TTC549 (cell line): ENCODE measurements at regions not wholly inside any gene's neighbourhood (a gene's known extent, or its start where the extent isn't known, plus 50 kb on each side); places are given as distances from the start of the nearest gene placed in this dataset.
"Not testable (repeated sequence)": the region's sequence is repeated elsewhere in the genome, so short reads cannot be mapped to it uniquely, and the experiment has no call there.

ENCODE experiments used
- FAIRE-seq: peaks from 2 replicates; lab custom pipeline; 2012; peaks lifted over from hg19 to GRCh38; lab: Jason Lieb, UNC

DNA sequence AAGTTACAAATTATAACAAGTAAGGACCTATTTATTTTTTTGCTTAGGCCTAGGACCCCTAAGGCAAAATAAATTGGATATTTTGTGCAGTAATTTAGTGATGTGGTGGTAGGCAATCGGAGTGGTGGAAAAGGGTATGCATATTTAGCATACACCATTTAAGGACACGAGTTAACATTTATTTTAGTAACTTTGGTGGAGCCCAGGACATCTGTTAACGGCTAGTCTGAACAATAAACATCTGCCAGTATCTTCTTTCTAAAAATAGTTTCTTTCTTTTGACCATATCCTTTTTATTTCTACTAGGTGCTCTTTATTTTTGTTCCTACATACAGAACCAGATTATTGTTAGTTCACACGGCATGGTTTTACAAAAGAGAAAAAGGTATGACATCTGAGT, 326.3 kb downstream of the CHL1 start:
- no peak for FAIRE-seq

DNA sequence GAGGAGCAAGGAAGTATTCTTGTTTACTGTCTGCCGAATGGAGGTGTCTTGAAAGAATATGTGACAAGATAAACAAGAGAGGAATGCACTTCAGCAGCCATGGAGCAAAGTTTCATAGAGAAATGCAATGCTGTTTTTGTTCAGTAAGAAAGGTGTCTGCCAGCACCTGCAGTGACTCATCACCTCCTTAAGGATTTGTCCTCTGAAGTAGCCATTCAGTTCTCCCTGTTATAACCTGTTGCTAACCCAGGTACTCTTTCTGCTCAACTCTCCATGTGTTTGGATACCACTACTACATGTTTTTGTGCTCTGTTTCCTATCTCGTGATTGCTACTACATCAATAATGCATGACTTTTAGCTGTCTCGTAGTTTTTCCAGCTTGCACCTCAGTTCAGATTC, 328.9 kb downstream of the CHL1 start:
- FAIRE-seq = no peak

DNA sequence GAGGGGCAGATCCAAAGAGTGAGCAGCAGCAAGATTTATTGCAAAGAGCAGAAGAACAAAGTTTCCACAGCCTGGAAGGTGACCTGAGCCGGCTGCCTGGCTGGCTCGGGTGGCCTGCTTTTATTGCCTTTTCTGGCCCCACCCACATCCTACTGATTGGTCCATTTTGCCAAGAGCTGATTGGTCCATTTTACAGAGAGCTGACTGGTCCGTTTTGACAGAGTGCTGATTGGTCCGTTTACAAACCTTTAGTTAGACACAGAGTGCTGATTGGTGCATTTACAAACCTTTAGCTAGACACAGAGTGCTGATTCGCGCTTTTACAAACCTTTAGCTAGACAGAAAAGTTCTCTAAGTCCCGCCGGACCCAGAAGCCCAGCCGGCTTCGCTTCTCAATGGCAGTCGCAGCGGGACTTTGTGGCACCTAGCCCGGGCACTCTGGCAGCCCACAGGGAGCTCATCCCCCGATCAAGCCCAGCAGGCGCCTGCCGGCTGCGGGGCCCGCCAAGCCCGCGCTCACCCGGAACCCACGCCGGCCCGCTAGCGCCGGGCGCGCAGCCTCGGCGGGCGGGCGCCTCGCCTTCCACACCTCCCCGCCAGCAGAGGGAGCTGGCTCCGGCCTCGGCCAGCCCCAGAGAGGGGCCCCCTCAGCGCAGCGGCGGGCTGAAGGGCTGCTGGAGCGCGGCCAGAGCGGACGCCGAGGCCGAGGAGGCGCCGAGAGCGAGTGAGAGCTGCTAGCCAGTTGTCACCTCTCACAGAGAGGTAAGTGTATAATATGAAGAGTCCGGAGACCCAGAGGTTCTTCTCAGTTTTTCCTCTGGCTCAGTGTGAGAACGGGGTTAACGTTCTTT, 339.2 kb downstream of the CHL1 start:
- no peak for FAIRE-seq

DNA sequence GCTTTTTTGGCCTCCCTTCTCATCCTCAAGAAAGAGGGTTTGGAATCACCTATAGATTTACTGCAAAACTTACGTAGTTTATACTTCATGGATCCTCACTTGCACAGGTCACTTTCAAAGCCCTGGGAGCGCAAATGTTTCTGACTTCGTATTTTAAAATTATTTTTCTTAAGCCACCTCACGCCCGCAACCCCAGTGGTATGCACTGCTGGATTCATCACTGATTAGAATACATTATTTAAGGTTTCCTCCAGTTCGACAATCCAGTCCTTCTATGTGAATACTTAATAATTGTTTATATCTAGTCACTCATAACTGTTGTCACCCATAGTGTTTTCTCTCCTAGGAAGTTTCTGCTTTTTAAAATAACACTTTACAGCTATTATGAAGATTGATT, 339.9 kb downstream of the CHL1 start:
- FAIRE-seq = no peak

DNA sequence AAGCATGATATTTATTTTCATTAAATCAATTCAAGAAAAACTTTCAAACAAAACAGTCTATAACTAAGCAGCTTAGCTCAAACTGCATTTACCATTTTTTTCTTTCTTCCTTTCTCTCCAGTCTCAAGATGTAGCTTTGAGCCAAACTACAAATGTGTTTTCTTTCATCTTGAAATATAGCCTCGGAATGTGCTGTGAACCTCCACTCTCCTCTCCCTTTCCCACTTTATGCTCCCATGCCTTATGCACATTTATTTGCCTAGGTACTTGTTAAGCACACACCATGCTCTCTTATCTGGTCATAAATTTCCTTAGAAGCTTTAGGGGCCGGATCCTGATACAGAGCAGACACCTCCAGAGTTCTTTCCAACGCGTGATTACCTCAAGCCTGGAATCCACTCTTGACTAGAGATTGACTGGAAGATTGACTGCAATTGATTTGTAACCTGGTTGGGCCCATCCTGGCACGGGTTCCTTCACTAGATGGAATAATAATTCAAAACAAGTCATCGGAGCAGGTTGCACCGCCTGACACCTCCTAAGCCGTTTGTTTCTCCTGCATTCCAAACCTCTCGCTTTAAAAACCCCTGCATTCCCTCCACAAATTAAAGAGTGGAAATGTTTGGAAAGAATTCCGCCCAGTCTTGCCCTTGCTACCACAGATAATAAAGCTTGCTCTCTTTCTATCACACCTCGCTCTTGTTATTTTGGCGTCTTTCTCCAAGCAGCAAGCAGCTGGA, 344.7 kb downstream of the CHL1 start:
- FAIRE-seq = no peak

DNA sequence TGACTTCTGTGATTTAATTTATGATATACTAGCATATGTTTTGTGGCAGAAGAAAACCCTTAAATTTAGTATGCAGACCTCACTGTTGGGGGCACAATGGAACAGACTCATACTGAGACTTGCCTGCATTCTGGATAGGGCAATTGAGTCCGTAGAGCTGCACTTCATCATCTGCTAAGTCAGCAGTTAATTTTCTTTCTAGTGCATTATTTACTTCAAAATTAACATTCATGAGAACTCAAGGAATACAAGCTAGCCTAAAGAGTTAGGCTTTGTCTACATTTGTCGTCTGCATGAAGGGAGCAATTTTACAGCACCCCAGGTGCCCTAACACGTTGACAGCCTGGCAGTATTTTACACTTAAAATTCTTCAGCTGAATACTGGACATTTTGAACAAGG, 345.5 kb downstream of the CHL1 start:
- FAIRE-seq = no peak

DNA sequence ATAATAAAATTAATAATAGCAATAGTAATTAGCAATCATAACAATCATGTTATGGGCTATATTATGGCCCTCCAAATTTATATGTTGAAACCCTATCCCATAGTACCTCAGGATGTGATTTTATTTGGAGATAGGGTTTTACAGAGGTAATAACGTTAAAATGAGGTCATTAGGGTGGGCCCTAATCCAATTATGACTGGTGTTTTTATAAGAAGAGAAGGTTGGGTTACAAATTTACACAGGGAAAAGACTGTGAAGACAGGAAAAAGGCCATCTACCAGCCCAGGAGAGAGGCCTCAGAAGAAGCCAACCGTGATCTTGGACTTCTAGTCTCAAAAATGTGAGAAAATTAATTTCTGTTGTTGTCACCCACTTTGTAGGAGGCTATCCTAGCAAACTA, 353.1 kb downstream of the CHL1 start:
- no peak for FAIRE-seq

DNA sequence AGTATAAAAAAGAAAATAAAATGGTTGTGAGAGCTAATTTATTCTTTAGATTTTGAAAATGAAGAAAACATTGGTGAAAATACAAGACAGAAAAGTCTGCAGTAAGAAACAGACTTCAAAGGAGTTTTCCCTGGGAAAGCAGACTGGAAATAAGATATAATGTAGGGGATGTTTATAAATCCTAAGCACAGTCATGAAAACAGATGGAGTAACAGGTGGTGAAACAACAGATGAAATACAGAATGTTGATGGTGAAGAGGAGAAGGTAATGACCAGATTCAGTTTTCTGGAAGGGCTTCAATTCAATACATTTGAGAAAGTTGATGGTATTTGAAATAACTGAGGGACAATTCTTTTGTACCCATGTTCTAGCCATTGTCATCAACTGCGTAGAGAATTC, 353.9 kb downstream of the CHL1 start:
- FAIRE-seq = no peak

DNA sequence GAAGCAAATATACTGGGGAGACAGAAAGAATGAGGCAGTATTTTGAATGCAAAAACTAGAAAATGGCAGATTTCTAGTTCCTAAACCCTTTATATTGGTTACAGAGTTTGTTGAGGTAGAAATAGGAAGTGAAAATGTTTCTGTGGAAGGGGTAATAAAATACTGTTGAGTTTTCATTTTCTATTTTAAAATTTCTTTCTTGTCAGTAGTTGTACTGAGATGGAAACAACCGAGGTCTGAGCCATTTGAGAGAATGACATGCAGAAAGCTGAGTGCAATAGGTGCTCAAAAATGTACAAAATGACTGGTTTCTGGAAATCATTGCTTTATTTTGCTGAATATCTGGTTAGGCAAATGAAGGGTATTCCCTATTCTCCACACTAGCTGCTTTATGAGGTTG, 361.4 kb downstream of the CHL1 start:
- FAIRE-seq = no peak

DNA sequence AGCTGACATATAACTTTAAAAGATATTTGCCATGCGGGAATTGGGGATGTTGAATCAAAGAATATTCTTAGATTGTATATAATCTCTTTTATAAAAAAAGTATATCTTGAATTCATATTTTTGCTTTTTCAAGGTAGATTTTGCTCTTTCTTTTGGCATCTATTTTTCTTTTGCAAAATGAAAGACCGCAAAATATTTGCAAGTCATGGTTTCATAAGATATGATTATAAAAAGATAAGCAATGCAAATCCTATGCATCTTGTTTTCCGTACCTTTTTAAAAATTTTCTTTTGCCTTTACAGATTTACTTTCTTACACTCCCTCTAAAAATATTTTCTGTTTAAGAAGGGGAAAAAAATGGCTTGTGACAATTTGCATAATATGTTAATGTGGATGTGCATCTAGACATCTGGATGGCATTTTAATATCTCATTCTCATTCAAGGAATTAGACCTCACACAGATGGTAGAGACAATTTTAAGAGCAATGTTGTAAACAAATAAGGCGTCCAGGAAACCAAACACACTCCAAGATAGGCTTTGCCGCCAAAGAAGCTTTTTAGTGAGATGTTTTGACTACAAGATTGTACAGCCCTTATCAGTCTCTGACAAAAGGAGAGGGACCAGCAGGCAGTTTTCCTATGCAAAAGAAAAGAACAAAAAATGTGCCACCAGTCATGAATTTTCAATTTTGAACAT, 371.1 kb downstream of the CHL1 start:
- FAIRE-seq = no peak

DNA sequence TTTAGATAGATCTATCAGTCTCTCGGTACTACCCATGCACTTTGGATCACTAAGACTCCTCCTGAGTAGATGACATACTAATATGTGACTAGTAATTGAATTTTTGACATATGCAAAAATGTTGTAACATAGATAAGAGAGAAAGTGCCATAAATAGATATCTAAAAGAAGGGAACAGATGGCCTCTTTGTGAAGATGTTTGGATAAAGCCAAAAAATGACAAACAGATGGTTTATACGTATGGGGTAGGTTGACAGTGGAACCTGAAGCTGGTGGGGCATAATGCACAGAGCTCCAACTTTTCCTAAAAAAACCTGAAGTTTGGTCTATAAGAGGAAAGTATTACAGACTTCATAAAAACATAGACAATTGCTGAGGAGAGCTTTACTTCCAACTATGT, 383.0 kb downstream of the CHL1 start:
- FAIRE-seq = not testable (repeated sequence)

DNA sequence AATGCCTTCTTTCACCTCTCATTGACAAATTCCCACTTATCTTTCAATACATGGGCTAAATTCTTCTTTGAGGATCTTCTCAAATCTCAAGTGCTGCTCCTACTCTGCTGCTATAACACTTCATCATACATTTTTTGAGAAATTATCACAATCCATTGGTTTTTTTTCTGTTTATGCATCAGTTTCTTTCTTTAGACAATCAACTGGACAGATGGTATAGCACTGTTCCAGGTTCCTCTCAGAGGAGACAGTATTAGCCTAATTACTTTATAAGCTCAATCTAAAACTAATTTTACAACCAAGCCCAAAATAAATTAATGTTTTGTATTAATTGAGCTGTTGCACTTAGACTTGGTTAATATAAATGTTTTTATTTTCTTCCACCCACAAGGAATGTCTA, 392.5 kb downstream of the CHL1 start:
- FAIRE-seq = not testable (repeated sequence)

DNA sequence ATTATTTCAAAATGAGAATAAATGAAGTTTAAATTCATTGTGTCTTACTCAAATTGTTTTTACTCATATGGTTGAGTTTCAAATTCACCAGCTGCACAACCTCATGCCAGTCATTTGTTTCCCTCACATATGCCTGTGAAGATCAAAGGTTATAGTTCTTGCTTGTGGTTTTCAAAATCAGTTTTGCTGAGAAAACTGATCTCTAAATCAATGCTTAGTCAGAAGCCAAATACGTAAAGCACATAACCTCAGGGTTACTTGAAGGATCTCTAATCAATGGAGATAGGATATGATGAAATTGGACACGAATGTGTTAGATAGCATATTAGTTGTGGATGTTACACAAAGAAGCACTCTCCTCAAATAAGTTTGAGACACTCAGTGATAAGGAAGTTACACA, 400.7 kb downstream of the CHL1 start:
- FAIRE-seq = not testable (repeated sequence)

DNA sequence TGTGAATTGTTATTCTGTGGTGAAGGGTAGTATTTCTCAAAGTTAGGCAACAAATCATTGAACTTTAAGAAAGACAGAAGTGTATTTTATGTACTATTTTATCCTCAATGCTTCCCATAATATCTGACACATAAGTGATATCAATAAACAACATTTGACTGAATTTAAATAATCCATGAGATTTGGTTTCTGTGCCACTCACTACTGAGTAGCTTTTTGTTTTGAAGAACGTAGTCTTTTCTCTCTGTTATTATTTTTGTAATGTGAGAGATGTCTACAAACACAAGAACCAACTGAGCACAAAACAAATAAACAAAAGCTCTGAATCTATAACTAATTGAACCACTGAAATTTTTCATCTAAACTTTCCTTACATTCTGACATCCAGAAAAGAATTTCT, 401.2 kb downstream of the CHL1 start:
- FAIRE-seq = not testable (repeated sequence)

DNA sequence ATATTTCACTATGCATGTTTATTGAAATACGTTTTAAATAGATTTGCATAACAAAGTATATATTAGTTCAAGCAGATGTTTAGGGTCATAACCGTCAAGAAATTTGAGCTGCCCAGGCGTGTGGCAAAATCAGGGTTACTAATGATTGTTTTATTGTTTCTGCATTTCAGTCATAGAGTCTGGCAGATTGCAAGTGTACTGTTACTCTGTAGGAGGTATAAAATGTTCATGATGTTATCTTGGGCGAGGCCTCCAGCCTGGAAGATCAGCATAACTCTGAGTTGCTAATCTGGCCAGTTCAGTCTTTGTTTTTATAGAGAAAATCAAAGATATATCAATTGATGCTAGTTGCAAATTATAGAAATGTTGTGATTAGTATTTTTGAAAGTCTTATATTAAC, 410.9 kb downstream of the CHL1 start:
- FAIRE-seq = not testable (repeated sequence)

DNA sequence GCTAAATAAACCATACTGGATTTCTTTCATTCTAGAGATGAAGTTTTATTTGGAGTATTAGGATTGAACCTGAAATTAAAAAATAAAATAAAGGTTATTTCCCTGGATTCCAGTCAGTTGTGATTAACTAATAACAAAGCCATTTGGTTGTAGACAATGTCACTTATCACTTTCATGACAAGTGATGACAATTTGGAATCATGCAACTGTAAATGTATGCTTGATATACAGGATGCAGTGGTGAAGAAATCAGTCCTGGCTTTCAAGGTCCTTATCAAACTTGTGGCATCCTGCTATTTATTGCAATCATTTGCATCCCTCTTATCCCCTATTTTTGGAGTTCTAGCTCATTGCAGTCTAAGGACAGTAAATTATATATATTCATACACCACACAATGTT, 425.2 kb downstream of the CHL1 start:
- no peak for FAIRE-seq

DNA sequence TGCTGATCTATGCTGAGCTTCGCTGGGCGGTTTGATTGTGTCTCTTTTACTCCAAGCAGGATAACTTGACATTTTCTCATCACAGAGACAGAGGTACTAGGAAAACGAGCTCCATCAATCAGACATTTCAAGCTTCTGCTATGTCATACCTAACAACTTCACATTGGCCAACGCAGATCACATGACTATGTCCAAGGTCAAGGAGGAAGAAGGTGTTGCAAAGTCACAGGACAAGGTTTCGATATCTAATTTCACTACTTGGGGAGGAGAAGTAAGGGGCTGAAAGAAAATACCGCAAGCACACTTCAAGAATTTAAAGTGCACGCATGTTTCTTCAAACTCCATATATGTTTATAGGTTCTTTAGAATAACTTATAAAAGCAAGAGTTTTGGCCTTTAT, 425.8 kb downstream of the CHL1 start:
- no peak for FAIRE-seq

DNA sequence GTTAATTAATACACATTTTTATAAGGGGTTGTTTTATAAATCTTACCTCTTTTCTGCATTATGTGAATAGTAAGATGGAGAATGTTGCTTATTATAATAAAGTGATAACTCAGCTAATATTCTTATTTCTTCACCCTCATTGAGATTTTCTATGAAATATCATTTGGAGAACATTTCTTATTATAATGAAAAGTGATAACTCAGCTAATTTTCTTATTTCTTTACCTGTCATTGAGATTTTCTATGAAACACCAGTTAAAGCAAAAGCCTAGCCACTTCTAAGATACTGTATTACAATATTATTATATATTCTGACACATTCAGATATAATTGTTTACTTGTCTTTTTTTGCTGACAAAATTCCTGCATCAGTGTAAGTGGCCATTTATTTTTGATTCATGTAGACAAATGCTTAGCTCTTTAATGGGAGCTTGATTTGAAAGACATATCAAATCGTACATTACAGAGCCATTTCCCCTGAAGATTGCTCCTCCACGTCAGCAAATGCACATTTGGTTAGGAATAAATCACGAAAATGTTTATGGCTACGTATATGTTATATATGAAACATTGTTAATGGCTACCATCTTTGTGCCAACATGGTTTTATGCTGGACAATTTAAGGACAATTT, 427.5 kb downstream of the CHL1 start:
- FAIRE-seq = no peak

DNA sequence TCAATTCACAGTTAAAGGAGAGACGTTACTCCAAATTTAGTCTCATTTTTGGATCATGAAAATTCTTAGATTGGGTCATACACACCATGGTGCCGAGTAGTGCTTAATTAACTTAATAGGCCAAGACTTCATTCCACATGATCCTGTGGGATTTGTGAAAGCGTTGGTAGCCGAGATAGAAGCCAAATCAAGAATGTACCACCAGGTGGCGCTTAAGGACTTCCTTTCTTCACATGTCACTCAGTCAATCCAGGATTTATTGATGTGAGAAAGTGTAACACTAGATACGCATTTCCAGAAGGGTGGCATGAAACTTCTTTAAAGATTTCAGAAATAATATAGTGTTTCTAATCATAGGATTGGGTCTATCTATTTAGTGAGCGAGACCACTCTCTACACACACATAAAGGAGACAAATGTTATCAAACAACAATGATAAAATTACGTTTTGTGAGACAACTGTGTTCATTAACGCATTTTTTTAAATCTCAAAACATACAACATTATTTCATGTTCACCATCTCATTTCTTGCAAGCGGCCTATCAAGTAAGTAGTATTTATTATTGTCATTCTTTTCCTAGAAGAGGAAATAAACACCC, 436.1 kb downstream of the CHL1 start:
- FAIRE-seq = no peak

DNA sequence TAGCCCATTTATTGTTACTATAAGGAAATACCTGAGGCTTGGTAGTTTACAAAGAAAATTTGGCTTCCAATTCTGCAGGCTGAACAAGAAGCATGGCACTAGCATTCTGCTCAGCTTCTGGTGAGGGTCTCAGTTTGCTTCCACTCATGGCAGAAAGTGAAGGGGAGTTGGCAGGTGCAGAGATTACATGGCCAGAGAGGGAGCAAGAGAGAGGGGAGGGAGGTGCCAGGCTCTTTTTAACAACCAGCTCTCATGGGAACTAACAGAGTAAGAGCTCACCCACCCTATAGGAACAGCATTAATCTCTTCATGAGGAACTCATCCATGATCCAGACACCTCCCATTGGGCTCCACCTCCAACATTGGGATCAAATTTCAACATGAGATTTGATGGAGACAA, 437.9 kb downstream of the CHL1 start:
- FAIRE-seq = no peak

DNA sequence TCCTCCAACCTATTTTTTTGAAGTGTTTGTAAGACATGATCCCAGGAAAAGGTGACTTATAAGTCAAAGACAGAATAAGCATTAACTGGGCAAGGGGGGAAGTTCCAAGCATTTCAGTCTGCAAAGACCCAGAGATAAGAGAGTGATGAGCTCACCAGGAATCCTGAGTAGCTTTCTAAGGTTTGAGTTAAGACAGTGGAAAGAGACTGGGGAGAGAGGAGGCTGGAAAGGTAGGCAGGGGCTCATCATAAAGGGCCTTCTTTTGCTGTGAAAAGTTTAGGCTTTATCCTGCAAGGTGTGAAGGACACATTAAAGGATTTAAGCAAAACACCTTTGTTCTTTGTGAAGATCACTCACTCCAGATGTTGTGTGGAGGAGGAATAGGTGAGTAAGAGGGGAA, 438.8 kb downstream of the CHL1 start:
- FAIRE-seq = no peak

DNA sequence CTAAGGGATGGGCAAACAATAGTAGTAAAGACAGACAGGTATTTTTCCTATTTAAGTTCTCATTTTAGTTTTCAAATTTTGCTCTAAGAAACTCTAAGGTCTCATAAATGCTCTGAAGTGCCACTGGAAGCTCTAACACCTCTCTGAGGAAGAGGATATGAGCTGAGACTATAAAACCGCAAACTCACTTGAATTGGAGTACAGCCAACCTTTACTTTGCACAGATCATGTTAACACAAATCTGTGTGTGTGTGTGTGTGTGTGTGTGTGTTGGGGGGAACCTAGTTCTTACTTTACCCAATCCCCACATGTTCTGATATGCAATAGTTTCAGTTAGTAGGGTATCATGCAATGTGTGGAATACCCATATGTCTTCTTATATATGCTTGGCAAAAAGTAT, 446.8 kb downstream of the CHL1 start:
- no peak for FAIRE-seq
